ENCODE measurements at regions not wholly inside any gene's neighbourhood (a gene's known extent, or its start where the extent isn't known, plus 50 kb on each side); places are given as distances from the start of the nearest gene placed in this dataset.

DNA sequence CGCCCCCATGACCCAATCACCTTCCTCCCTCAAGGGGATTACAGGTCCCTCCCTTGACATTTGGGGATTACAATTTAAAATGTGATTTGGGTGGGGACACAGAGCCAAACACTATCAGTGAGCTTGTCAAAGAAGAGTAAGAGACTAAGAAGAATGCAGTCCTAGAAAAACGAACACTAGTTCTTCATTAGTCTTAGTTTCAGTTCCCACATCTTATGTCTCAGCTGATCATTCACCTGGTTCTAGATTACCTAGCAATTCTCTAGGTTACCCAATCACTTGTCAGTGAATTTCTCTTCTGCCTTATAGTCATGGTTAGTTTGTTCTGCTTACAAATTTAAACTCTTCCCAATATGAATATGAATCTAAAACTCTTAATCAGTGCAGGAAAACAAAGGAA is 251.5 kb downstream of the COX7C start:
- no peaks in the 10 kb centered on the region for H3K9me1 ChIP-seq (replicated peaks; ENCODE audit: control insufficient read depth, extremely low read depth, insufficient read depth, low read length)
- POLR2A ChIA-PET: no interaction called here
- no peaks in the 10 kb centered on the region for H3K36me3 ChIP-seq (ENCODE audit: control insufficient read depth in 2 of 2, extremely low read depth in 1 of 2, insufficient read depth in 2 of 2, low read length in 2 of 2)
- H3K9me3 ChIP-seq (replicated peaks; ENCODE audit: control insufficient read depth, insufficient read depth, low read length): no peaks in the 10 kb centered on the region
- no peaks in the 10 kb centered on the region for H4K20me1 ChIP-seq (replicated peaks; ENCODE audit: control insufficient read depth, extremely low read depth, insufficient read depth, low read length)
- no peak overlapping the region for H2AFZ ChIP-seq (ENCODE audit: low read depth, low read length)
- CTCF ChIA-PET: no interaction called here
- no peaks in the 10 kb centered on the region for H3K79me2 ChIP-seq (ENCODE audit: control insufficient read depth, insufficient read depth, low read length)
- no peak for DNase-seq (ENCODE audit: low read depth, low spot score)
- H3K4me3 ChIP-seq (replicated peaks in 1 of 3; ENCODE audit: insufficient read depth in 1 of 3, low read depth in 1 of 3, low read length in 3 of 3): no peak overlapping the region
- TF ChIP-seq MYC (IDR thresholded peaks at IDR 0.05; ENCODE audit: low read depth, low read length) (no peak), JUN (IDR thresholded peaks at IDR 0.05; ENCODE audit: borderline replicate concordance, insufficient read depth, insufficient read length, low read depth) (no peak), POLR2A (IDR thresholded peaks at IDR 0.05; ENCODE audit: low read depth, low read length) (no peak), POLR2AphosphoS5 (IDR thresholded peaks at IDR 0.05; ENCODE audit: insufficient read depth, low read depth, low read length) (no peak), GATA2 (IDR thresholded peaks at IDR 0.05; ENCODE audit: insufficient read depth, insufficient read length, low read depth, low read length) (no peak), CTCF (IDR thresholded peaks at IDR 0.05; ENCODE audit: extremely low read depth in 1 of 2, insufficient read depth in 1 of 2, low read depth in 1 of 2, low read length in 2 of 2) (no peak), MAX (IDR thresholded peaks at IDR 0.05; ENCODE audit: insufficient read depth, insufficient read length) (no peak), FOS (IDR thresholded peaks at IDR 0.05; ENCODE audit: borderline replicate concordance, insufficient read depth, low read length) (no peak), EZH2 (IDR thresholded peaks at IDR 0.05; ENCODE audit: borderline replicate concordance, low read depth, low read length, severe bottlenecking) (no peak)
- H3K27me3 ChIP-seq (ENCODE audit: control insufficient read depth in 2 of 2, insufficient read depth in 2 of 2, low read length in 2 of 2): no peaks in the 10 kb centered on the region
- FAIRE-seq: no peak
- H3K9ac ChIP-seq (replicated peaks; ENCODE audit: extremely low read depth, insufficient read depth, low read length): no peak overlapping the region
- dilution Hi-C loops (cut with MboI; ENCODE audit: extremely low pct_ligation_motif_present, low sequenced_read_pairs) (no loop called here), intact Hi-C loops (cut with micrococcal nuclease) (no loop called here)
- H3K4me2 ChIP-seq (ENCODE audit: insufficient read depth, low read length): no peak overlapping the region
- no TSS peak for BruUV-seq (replicated peaks)
- no peaks in the 10 kb centered on the region for H3K4me1 ChIP-seq (ENCODE audit: control insufficient read depth, extremely low read depth, insufficient read depth, low read length)
- H3K27ac ChIP-seq (ENCODE audit: insufficient read depth, low read depth, low read length): no peak overlapping the region
